AG04450 (cell line): ENCODE measurements at regions not wholly inside any gene's neighbourhood (a gene's known extent, or its start where the extent isn't known, plus 50 kb on each side); places are given as distances from the start of the nearest gene placed in this dataset.

Experiments
- CTCF ChIA-PET: fragments of 300-600, 350-600 bp; formaldehyde crosslinking; extraction: SDS; loops from one replicate; lab custom pipeline; 2022; ENCODE audit warnings: antibody characterized with exemption, inconsistent platforms; lab: Charles Lee
- POLR2A ChIA-PET: fragments of 350-600 bp; formaldehyde crosslinking; extraction: SDS; loops from one replicate; lab custom pipeline; 2021; ENCODE audit warnings: antibody characterized with exemption, inconsistent platforms; lab: Yijun Ruan, JAX
- DNase-seq: peaks from one replicate; pipeline ENCODE4 v3.0.0-alpha.2; 2011; ENCODE audit warnings: low read depth, low spot score
- H3K27ac ChIP-seq: one replicate; pipeline ENCODE4 v1.5.1; 2012; ENCODE audit warnings: low read depth, low read length, control low read depth
- H3K27me3 ChIP-seq: one replicate; pipeline ENCODE4 v1.6.0; 2012; ENCODE audit warnings: low read length; ENCODE audit not compliant: control insufficient read depth, insufficient read depth
- H3K4me3 ChIP-seq: 2 replicates; pipeline ENCODE4 v1.5.1; 2011; ENCODE audit warnings: mild to moderate bottlenecking, low read depth, low read length, control low read depth
- H3K9me3 ChIP-seq: 2 replicates; pipeline ENCODE4 v1.5.1; 2012; ENCODE audit warnings: low read length; ENCODE audit not compliant: control insufficient read depth, insufficient read depth
- TF ChIP-seq, protein P1 (sequence below): IDR thresholded peaks from 2 replicates; pipeline ENCODE4 v1.5.1; 2011; ENCODE audit warnings: low read depth, low read length, control low read depth, inconsistent platforms

DNA sequence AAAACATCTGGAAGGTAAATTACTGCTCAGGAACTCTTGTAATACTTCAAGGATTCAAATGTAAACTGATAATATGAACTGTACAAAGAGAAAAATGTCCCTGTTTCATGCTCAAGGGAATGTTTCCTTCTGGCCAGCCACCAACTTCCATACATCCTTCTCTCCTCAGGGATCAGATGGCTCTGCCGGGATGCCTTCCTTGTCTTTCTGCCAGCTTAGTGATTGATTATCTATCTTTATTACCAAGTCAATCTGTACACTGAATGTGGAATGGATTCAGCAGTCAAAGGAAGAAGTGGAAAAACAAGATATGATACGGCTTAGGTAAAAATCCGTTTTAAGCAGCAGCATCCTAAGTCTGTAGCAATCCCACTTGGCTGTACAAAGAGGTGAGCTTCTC lies 178.3 kb downstream of the PTN start:
- H3K9me3 ChIP-seq, result peaks cover 4% of the 10 kb centered on the region; the same call in 1 of the 2 replicates
- H3K27me3 ChIP-seq, result no peaks in the 10 kb centered on the region
- POLR2A ChIA-PET, result no interaction called here
- no peak overlapping the region for H3K4me3 ChIP-seq
- H3K27ac ChIP-seq, result no peak overlapping the region
- DNase-seq, result no peak
- TF ChIP-seq, protein P1, sequence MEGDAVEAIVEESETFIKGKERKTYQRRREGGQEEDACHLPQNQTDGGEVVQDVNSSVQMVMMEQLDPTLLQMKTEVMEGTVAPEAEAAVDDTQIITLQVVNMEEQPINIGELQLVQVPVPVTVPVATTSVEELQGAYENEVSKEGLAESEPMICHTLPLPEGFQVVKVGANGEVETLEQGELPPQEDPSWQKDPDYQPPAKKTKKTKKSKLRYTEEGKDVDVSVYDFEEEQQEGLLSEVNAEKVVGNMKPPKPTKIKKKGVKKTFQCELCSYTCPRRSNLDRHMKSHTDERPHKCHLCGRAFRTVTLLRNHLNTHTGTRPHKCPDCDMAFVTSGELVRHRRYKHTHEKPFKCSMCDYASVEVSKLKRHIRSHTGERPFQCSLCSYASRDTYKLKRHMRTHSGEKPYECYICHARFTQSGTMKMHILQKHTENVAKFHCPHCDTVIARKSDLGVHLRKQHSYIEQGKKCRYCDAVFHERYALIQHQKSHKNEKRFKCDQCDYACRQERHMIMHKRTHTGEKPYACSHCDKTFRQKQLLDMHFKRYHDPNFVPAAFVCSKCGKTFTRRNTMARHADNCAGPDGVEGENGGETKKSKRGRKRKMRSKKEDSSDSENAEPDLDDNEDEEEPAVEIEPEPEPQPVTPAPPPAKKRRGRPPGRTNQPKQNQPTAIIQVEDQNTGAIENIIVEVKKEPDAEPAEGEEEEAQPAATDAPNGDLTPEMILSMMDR, result no peak
- CTCF ChIA-PET, result interaction anchor here (1.5 to 3.1 kb wide), 2 partner anchors 291 to 427 kb away, joined by 6 to 16 read pairs; no protein-coding TSS in a partner anchor

DNA sequence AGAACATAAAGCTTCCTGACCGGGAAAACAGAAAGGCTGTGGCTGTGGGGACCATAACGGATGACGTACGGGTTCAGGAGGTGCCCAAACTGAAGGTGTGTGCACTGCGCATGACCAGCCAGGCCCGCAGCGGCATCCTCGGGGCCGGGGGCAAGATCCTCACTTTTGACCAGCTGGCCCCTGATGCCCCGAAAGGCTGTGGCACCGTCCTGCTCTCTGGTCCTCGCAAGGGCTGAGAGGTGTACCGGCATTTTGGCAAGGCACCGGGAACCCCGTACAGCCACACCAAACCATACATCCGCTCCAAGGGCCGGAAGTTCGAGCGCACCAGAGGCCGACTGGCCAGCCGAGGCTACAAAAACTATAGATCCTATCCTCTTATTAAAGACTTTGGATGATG lies 179.3 kb downstream of the PTN start:
- Histone ChIP-seq H3K27ac (no peak overlapping the region), H3K9me3 (peaks cover 4% of the 10 kb centered on the region; the same call in 1 of the 2 replicates), H3K4me3 (no peak overlapping the region), H3K27me3 (no peaks in the 10 kb centered on the region)
- CTCF ChIA-PET, result interaction anchor here (1.5 to 3.1 kb wide), 2 partner anchors 290 to 428 kb away, joined by 6 to 16 read pairs; no protein-coding TSS in a partner anchor
- no peak for DNase-seq
- POLR2A ChIA-PET, result no interaction called here
- TF ChIP-seq, protein P1, result no peak

DNA sequence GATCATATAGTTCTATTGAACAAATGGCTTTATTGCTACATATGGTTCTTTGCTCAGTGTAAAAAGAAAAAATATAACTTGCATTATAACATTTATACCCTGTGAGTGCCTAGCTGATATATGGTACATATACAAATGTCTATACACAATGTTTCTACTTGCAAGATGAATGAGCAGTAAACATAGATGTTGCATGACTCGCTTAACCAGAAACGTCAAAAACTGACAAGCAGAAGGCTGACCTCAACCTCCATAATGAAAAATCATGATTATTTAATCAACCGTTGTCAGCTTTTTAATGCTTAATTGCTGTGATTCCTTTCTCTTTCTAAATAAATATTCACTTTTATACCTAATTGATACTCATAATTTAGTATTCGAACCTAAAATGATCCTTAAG lies 183.3 kb downstream of the PTN start:
- Histone ChIP-seq H3K4me3 (no peak overlapping the region), H3K27me3 (no peaks in the 10 kb centered on the region), H3K9me3 (peaks cover 4% of the 10 kb centered on the region; the same call in 1 of the 2 replicates), H3K27ac (no peak overlapping the region)
- DNase-seq, result no peak
- TF ChIP-seq, protein P1, result no peak
- ChIA-PET CTCF (interaction anchor here (0.5 to 1.4 kb wide), 2 partner anchors 10 to 94 kb away, joined by 3 to 7 read pairs; no protein-coding TSS in a partner anchor), POLR2A (no interaction called here)

DNA sequence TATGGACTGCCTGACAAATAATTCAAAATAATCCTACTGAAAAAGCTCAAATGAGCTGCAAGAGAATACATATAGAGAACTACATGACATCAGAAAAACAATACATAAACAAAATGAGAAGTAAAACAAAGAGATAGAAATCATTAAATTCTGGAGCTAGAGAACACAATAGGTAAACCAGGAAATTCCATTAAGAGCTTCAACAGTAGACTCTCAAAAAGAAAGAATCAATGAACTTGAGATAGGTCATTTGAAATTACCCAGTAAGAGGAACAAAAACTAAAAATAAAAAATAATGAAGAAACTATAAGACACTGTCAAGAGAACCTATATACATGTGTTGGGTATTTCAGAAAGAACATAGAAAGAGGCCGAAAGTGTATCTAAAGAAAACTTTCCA lies 186.3 kb downstream of the PTN start:
- H3K27ac ChIP-seq, result no peak overlapping the region
- POLR2A ChIA-PET, result no interaction called here
- DNase-seq, result no peak
- H3K4me3 ChIP-seq, result no peak overlapping the region
- TF ChIP-seq, protein P1, result no peak
- H3K9me3 ChIP-seq, result no peaks in the 10 kb centered on the region; the same call in 1 of the 2 replicates
- H3K27me3 ChIP-seq, result no peaks in the 10 kb centered on the region
- CTCF ChIA-PET, result interaction anchor here (1.1 kb wide), 1 partner anchor 435 kb away, joined by 3 read pairs; no protein-coding TSS in a partner anchor

DNA sequence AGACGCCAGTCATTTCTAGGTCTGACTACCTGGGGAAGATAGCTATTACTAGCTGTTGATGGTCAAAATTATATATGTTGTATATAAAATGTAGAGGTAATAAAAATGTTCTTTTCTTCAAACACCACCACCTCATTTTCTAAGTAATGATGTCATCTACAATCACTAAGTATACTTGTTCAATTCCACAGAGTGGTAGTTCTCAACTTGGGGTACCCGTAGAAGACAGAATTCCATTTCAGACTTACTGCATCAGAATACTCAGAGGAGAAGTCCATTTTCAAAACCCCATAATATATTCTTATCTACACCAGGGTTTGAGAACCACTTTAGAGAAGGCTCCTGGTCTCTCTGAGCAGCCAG lies 191.9 kb downstream of the PTN start:
- TF ChIP-seq, protein P1, result no peak
- H3K4me3 ChIP-seq, result no peak overlapping the region
- no peaks in the 10 kb centered on the region for H3K27me3 ChIP-seq
- ChIA-PET POLR2A (no interaction called here), CTCF (interaction anchor here (1.2 to 1.4 kb wide), 2 partner anchors 18 to 303 kb away, joined by 3 read pairs; no protein-coding TSS in a partner anchor)
- DNase-seq, result no peak
- no peaks in the 10 kb centered on the region for H3K9me3 ChIP-seq
- H3K27ac ChIP-seq, result no peak overlapping the region
